ENCODE measurements at regions not wholly inside any gene's neighbourhood (a gene's known extent, or its start where the extent isn't known, plus 50 kb on each side); places are given as distances from the start of the nearest gene placed in this dataset.
A peak's percentile ranks its signal among the peaks of the same experiment; 100 is the strongest.
"Not testable (repeated sequence)": the region's sequence is repeated elsewhere in the genome, so short reads cannot be mapped to it uniquely, and the experiment has no call there.

- DNase-seq (ENCODE audit: low read depth, low spot score), result no peak
Measured at GRCh38 chr6:97450087-97450486, 167.1 kb upstream of the MMS22L start.

- DNase-seq (ENCODE audit: low read depth, low spot score), result no peak
Measured at GRCh38 chr6:97456070-97456469, 173.1 kb upstream of the MMS22L start.

GRCh38 chr6:97459535-97459934, 176.5 kb upstream of the MMS22L start:
- no peak for DNase-seq (ENCODE audit: low read depth, low spot score)

- no peak for DNase-seq (ENCODE audit: low read depth, low spot score)
Measured at GRCh38 chr6:97459986-97460385, 177.0 kb upstream of the MMS22L start.

GRCh38 chr6:97460394-97461080, 177.5 kb upstream of the MMS22L start:
- no peak for DNase-seq (ENCODE audit: low read depth, low spot score)

GRCh38 chr6:97461218-97461617, 178.2 kb upstream of the MMS22L start:
- DNase-seq (ENCODE audit: low read depth, low spot score), result no peak

- no peak for DNase-seq (ENCODE audit: low read depth, low spot score)
Measured at GRCh38 chr6:97462031-97462430, 179.0 kb upstream of the MMS22L start.

- no peak for DNase-seq (ENCODE audit: low read depth, low spot score)
Measured at GRCh38 chr6:97462938-97463598, 180.1 kb upstream of the MMS22L start.

- DNase-seq (ENCODE audit: low read depth, low spot score), result no peak
Measured at GRCh38 chr6:97465877-97466561, 183.0 kb upstream of the MMS22L start.

GRCh38 chr6:97468981-97469380, 186.0 kb upstream of the MMS22L start:
- DNase-seq (ENCODE audit: low read depth, low spot score), result no peak

- no peak for DNase-seq (ENCODE audit: low read depth, low spot score)
Measured at GRCh38 chr6:97469451-97469850, 186.4 kb upstream of the MMS22L start.

- no peak for DNase-seq (ENCODE audit: low read depth, low spot score)
Measured at GRCh38 chr6:97470322-97470721, 187.3 kb upstream of the MMS22L start.

- DNase-seq (ENCODE audit: low read depth, low spot score), result no peak
Measured at GRCh38 chr6:97473979-97474378, 191.0 kb upstream of the MMS22L start.

GRCh38 chr6:97497713-97498331, 214.8 kb upstream of the MMS22L start:
- DNase-seq (ENCODE audit: low read depth, low spot score), result peak; percentile 18

- DNase-seq (ENCODE audit: low read depth, low spot score), result no peak
Measured at GRCh38 chr6:97501853-97502252, 218.8 kb upstream of the MMS22L start.

GRCh38 chr6:97508646-97509045, 225.6 kb upstream of the MMS22L start:
- DNase-seq (ENCODE audit: low read depth, low spot score), result no peak

- not testable (repeated sequence) for DNase-seq (ENCODE audit: low read depth, low spot score)
Measured at GRCh38 chr6:97513260-97513659, 230.2 kb upstream of the MMS22L start.

- no peak for DNase-seq (ENCODE audit: low read depth, low spot score)
Measured at GRCh38 chr6:97524811-97525210, 241.8 kb upstream of the MMS22L start.

- DNase-seq (ENCODE audit: low read depth, low spot score), result no peak
Measured at GRCh38 chr6:97535800-97536199, 252.8 kb upstream of the MMS22L start.

GRCh38 chr6:97548354-97548753, 265.3 kb upstream of the MMS22L start:
- DNase-seq (ENCODE audit: low read depth, low spot score), result no peak

- no peak for DNase-seq (ENCODE audit: low read depth, low spot score)
Measured at GRCh38 chr6:97557355-97557754, 274.3 kb upstream of the MMS22L start.

- DNase-seq (ENCODE audit: low read depth, low spot score), result no peak
Measured at GRCh38 chr6:97563529-97563928, 280.5 kb upstream of the MMS22L start.

Data from brain pericyte (primary cell).